SK-N-SH (cell line): ENCODE measurements at regions not wholly inside any gene's neighbourhood (a gene's known extent, or its start where the extent isn't known, plus 50 kb on each side); places are given as distances from the start of the nearest gene placed in this dataset.

Experiments used
- CTCF ChIP-seq: fragments of 200-600 bp; sonication (generic); IDR thresholded peaks from 2 replicates; pipeline ENCODE4 v1.6.1; 2017; ENCODE audit warnings: antibody characterized with exemption, mild to moderate bottlenecking, moderate library complexity
- EP300 ChIP-seq, 2 experiments: IDR thresholded peaks; 2 replicates each; pipeline versions ENCODE4 v1.4.0 to v1.6.1; 2012; ENCODE audit warnings: borderline replicate concordance in 1 of 2, low read depth in 1 of 2, low read length in 1 of 2
- FOXJ3 ChIP-seq: sonication (generic); formaldehyde crosslinking; IDR thresholded peaks from 2 replicates; pipeline ENCODE4 v1.5.1; 2020; ENCODE audit warnings: mild to moderate bottlenecking, missing genetic modification reagents
- JUND ChIP-seq: IDR thresholded peaks from 2 replicates; pipeline ENCODE4 v1.4.0; 2012
- RAD21 ChIP-seq: IDR thresholded peaks from 2 replicates; pipeline ENCODE4 v1.6.1; 2012; ENCODE audit warnings: mild to moderate bottlenecking, low read length
- RCOR1 ChIP-seq: fragments of 150-350 bp; IDR thresholded peaks from 2 replicates; pipeline ENCODE4 v1.6.1; 2017; ENCODE audit warnings: antibody characterized with exemption, low read length
- RFX5 ChIP-seq: IDR thresholded peaks from 2 replicates; pipeline ENCODE4 v1.6.1; 2012; ENCODE audit warnings: mild to moderate bottlenecking, improper control_type of control experiment, low read length
- SIN3A ChIP-seq: IDR thresholded peaks from 2 replicates; pipeline ENCODE4 v1.6.1; 2012; ENCODE audit warnings: low read depth, mild to moderate bottlenecking, low read length, moderate library complexity, borderline replicate concordance
- ZBTB33 ChIP-seq: IDR thresholded peaks from 2 replicates; pipeline ENCODE4 v1.4.0; 2012; ENCODE audit warnings: low read depth, borderline replicate concordance

GRCh38 chr14:36390718-36391117 lies 70.3 kb upstream of the MBIP start:
- TF ChIP-seq RAD21, result no peak
- TF ChIP-seq CTCF, result no peak
- TF ChIP-seq RFX5, result no peak
- no peak for TF ChIP-seq FOXJ3
- no peak for TF ChIP-seq RCOR1
- no peak for TF ChIP-seq JUND
- TF ChIP-seq EP300 (IDR thresholded peaks at IDR 0.05; ENCODE audit: borderline replicate concordance in 1 of 2, low read depth in 1 of 2, low read length in 1 of 2), result no peak
- TF ChIP-seq ZBTB33, result no peak
- TF ChIP-seq SIN3A, result no peak
